ENCODE measurements at regions not wholly inside any gene's neighbourhood (a gene's known extent, or its start where the extent isn't known, plus 50 kb on each side); places are given as distances from the start of the nearest gene placed in this dataset.

DNA sequence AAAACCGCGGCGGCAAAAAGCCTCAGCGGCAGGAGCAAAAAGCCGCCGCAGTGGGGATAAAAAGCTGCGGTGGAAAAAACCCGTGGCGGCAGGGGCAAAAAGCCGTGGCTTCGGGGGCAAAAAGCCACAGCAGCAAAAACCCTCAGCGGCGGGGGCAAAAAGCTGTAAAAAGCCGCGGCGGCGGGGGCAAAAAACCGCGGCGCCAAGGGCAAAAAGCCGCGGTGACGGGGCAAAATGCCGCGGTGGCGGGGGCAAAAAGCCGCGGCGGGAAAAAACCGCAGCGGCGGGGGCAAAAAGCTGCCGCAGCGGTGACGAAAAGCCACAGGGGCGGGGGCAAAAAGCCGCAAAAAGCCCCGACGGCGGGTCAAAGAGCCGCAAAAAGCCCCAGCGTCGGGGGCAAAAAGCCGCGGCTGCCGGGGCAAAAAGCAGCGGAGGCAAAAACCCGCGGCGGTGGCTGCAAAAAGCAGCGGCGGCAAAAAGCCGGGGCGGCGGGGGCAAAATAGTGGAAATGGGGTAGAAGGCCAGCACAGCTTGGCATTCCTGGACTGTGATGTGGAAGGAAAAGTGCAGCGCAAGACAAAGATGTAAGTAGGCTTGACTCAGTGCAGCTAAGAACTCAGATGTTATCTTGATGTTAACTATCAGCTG, 151.8 kb downstream of the ANKRD30BL start:
- ChIA-PET CTCF (interaction anchor here (0.6 kb wide), 1 partner anchor 112 kb away, joined by 6 read pairs; no protein-coding TSS in a partner anchor), POLR2A (no interaction called here)
- peak overlapping the region; percentile 45 for H2AFZ ChIP-seq (ENCODE audit: low read depth, low read length)
- H3K4me3 ChIP-seq (replicated peaks in 1 of 3; ENCODE audit: insufficient read depth in 1 of 3, low read depth in 1 of 3, low read length in 3 of 3): peak overlapping the region; percentile 27 to 43 (median 32)
- H3K9ac ChIP-seq (replicated peaks; ENCODE audit: extremely low read depth, insufficient read depth, low read length): no peak overlapping the region
- H3K4me1 ChIP-seq (ENCODE audit: control insufficient read depth, extremely low read depth, insufficient read depth, low read length): no peaks in the 10 kb centered on the region
- no peaks in the 10 kb centered on the region for H4K20me1 ChIP-seq (replicated peaks; ENCODE audit: control insufficient read depth, extremely low read depth, insufficient read depth, low read length)
- H3K9me3 ChIP-seq (replicated peaks; ENCODE audit: control insufficient read depth, insufficient read depth, low read length): no peaks in the 10 kb centered on the region
- FAIRE-seq (no peak), DNase-seq (ENCODE audit: low read depth, low spot score) (no peak)
- intact Hi-C loops (cut with micrococcal nuclease) (no loop called here), dilution Hi-C loops (cut with MboI; ENCODE audit: extremely low pct_ligation_motif_present, low sequenced_read_pairs) (no loop called here)
- H3K36me3 ChIP-seq (ENCODE audit: control insufficient read depth in 2 of 2, extremely low read depth in 1 of 2, insufficient read depth in 2 of 2, low read length in 2 of 2): no peaks in the 10 kb centered on the region
- TF ChIP-seq GATA2 (IDR thresholded peaks at IDR 0.05; ENCODE audit: insufficient read depth, insufficient read length, low read depth, low read length): peak; percentile 60
- TF ChIP-seq EZH2 (IDR thresholded peaks at IDR 0.05; ENCODE audit: borderline replicate concordance, low read depth, low read length, severe bottlenecking): peak; percentile 72
- TF ChIP-seq, protein P1, sequence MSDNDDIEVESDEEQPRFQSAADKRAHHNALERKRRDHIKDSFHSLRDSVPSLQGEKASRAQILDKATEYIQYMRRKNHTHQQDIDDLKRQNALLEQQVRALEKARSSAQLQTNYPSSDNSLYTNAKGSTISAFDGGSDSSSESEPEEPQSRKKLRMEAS (IDR thresholded peaks at IDR 0.05; ENCODE audit: insufficient read depth, insufficient read length): no peak
- no peak for TF ChIP-seq POLR2A (IDR thresholded peaks at IDR 0.05; ENCODE audit: low read depth, low read length)
- no peak for TF ChIP-seq FOS (IDR thresholded peaks at IDR 0.05; ENCODE audit: borderline replicate concordance, insufficient read depth, low read length)
- no peak for TF ChIP-seq MYC (IDR thresholded peaks at IDR 0.05; ENCODE audit: low read depth, low read length)
- no peak for TF ChIP-seq POLR2AphosphoS5 (IDR thresholded peaks at IDR 0.05; ENCODE audit: insufficient read depth, low read depth, low read length)
- H3K27ac ChIP-seq (ENCODE audit: insufficient read depth, low read depth, low read length): no peak overlapping the region
- no peaks in the 10 kb centered on the region for H3K79me2 ChIP-seq (ENCODE audit: control insufficient read depth, insufficient read depth, low read length)
- no TSS peak for BruUV-seq (replicated peaks)
- no peaks in the 10 kb centered on the region for H3K9me1 ChIP-seq (replicated peaks; ENCODE audit: control insufficient read depth, extremely low read depth, insufficient read depth, low read length)
- peak overlapping the region; percentile 42 for H3K4me2 ChIP-seq (ENCODE audit: insufficient read depth, low read length)
- peaks cover 10 to 15% of the 10 kb centered on the region in 2 experiments for H3K27me3 ChIP-seq (ENCODE audit: control insufficient read depth in 2 of 2, insufficient read depth in 2 of 2, low read length in 2 of 2)
